ENCODE measurements at regions not wholly inside any gene's neighbourhood (a gene's known extent, or its start where the extent isn't known, plus 50 kb on each side); places are given as distances from the start of the nearest gene placed in this dataset.

DNA sequence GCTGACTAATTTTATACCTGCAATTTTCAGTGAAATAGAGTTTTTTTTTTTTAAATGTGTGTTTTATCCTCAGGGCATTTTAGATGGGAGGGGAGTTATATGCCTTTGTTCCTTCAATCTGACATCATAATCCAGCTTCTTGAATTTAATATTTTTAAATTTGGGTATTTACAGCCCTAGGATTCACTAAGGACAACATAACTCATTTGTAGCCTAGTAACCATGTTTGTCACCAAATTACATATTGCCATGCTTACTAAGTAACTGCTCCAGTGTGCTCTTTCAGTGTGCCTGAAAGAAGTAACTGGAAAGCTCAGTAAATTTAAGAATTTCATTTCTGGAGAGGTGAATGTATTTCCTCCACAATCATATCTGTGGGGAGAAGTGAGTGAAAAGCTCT lies 56.8 kb upstream of the DGKB start:
- no peak for DNase-seq (ENCODE audit: low read depth)
- TF ChIP-seq, protein P1, sequence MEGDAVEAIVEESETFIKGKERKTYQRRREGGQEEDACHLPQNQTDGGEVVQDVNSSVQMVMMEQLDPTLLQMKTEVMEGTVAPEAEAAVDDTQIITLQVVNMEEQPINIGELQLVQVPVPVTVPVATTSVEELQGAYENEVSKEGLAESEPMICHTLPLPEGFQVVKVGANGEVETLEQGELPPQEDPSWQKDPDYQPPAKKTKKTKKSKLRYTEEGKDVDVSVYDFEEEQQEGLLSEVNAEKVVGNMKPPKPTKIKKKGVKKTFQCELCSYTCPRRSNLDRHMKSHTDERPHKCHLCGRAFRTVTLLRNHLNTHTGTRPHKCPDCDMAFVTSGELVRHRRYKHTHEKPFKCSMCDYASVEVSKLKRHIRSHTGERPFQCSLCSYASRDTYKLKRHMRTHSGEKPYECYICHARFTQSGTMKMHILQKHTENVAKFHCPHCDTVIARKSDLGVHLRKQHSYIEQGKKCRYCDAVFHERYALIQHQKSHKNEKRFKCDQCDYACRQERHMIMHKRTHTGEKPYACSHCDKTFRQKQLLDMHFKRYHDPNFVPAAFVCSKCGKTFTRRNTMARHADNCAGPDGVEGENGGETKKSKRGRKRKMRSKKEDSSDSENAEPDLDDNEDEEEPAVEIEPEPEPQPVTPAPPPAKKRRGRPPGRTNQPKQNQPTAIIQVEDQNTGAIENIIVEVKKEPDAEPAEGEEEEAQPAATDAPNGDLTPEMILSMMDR (IDR thresholded peaks at IDR 0.05; ENCODE audit: insufficient read depth, low read length) = no peak

GRCh38 chr7:14954035-14954434 lies 51.5 kb upstream of the DGKB start:
- TF ChIP-seq, protein P1 (IDR thresholded peaks at IDR 0.05; ENCODE audit: insufficient read depth, low read length) = no peak
- no peak overlapping the region for H3K4me3 ChIP-seq (ENCODE audit: low read depth, low read length)
- DNase-seq (ENCODE audit: low read depth) = no peak

More for the DNA sequence above, 56.8 kb upstream of the DGKB start:
- H3K4me3 ChIP-seq (ENCODE audit: low read depth, low read length) = no peak overlapping the region

All from fibroblast of the aortic adventitia (primary cell).